ENCODE measurements at regions not wholly inside any gene's neighbourhood (a gene's known extent, or its start where the extent isn't known, plus 50 kb on each side); places are given as distances from the start of the nearest gene placed in this dataset.

DNA sequence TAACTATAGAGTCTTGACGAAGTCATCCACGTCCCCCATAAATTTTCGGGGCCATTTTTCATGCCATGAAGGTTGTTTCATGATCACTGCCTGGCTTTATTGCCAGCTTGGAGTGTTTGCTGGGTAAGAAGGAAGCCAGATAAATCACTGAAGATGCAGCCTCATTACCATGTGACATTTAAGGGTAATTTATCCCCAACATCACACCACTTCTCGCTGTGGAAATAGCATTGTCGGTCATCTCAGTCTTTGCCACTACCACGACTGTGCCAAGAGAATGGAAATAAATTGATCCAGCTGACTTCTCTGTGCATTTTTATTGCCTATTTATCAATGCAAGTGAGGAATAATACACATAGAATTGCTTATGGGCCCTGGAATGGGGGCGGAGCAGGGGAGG is 617.9 kb downstream of the AJAP1 start:
- H3K27ac Mint-ChIP-seq, result no peak overlapping the region
- no peak overlapping the region for H3K4me3 Mint-ChIP-seq
- peaks cover 2% of the 10 kb centered on the region; the same call in 1 of the 2 replicates for H3K27me3 Mint-ChIP-seq (ENCODE audit: insufficient read depth)
- no peaks in the 10 kb centered on the region for H3K4me1 Mint-ChIP-seq (ENCODE audit: low read depth)
- no peak for DNase-seq
- H3K9me3 Mint-ChIP-seq, result peaks cover 55% of the 10 kb centered on the region
- H3K36me3 Mint-ChIP-seq (ENCODE audit: low read depth), result 0 out of 2 replicates have a peak, but pooled peaks cover 5% of the 10 kb centered on the region
- no peak for TF ChIP-seq CTCF (IDR thresholded peaks at IDR 0.05)

DNA sequence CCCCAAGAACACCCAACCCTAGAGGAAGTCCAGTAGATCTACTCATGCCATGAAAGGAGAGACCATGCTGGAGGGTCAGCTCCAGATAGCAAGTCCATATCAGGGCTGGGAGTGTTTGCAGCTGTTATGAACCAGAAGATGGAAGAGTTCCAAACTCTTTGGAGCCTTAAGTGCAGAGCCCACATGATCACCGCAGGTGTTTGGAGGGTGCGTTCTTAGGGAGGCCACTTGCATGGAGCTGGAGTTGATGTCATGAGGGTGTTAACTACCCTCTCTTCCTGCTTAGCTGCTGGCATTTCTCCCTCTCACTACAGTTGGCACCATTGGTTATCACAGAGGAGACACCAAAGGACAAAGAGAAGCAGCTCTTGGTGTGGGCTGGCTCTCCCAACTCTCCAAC is 616.9 kb downstream of the AJAP1 start:
- DNase-seq, result no peak
- TF ChIP-seq CTCF (IDR thresholded peaks at IDR 0.05), result no peak
- H3K4me3 Mint-ChIP-seq, result no peak overlapping the region
- H3K36me3 Mint-ChIP-seq (ENCODE audit: low read depth), result 0 out of 2 replicates have a peak, but pooled peaks cover 5% of the 10 kb centered on the region
- H3K27me3 Mint-ChIP-seq (ENCODE audit: insufficient read depth), result peaks cover 2% of the 10 kb centered on the region; the same call in 1 of the 2 replicates
- no peak overlapping the region for H3K27ac Mint-ChIP-seq
- H3K4me1 Mint-ChIP-seq (ENCODE audit: low read depth), result no peaks in the 10 kb centered on the region
- H3K9me3 Mint-ChIP-seq, result peaks cover 57% of the 10 kb centered on the region

GRCh38 chr1:5269901-5270300 is 615.5 kb downstream of the AJAP1 start:
- Mint-ChIP-seq H3K27me3 (ENCODE audit: insufficient read depth) (0 out of 2 replicates have a peak, but pooled peaks cover 2% of the 10 kb centered on the region), H3K36me3 (ENCODE audit: low read depth) (0 out of 2 replicates have a peak, but pooled peaks cover 5% of the 10 kb centered on the region), H3K27ac (no peak overlapping the region), H3K4me3 (no peak overlapping the region), H3K4me1 (ENCODE audit: low read depth) (no peaks in the 10 kb centered on the region), H3K9me3 (peaks cover 58% of the 10 kb centered on the region)
- DNase-seq, result no peak
- no peak for TF ChIP-seq CTCF (IDR thresholded peaks at IDR 0.05)

GRCh38 chr1:5267603-5268235 is 613.3 kb downstream of the AJAP1 start:
- no peak for TF ChIP-seq CTCF (IDR thresholded peaks at IDR 0.05)
- H3K4me3 Mint-ChIP-seq, result no peak overlapping the region
- H3K4me1 Mint-ChIP-seq (ENCODE audit: low read depth), result no peaks in the 10 kb centered on the region
- H3K27ac Mint-ChIP-seq, result no peak overlapping the region
- peaks cover 68% of the 10 kb centered on the region for H3K9me3 Mint-ChIP-seq
- DNase-seq, result no peak
- 0 out of 2 replicates have a peak, but pooled peaks cover 2% of the 10 kb centered on the region for H3K27me3 Mint-ChIP-seq (ENCODE audit: insufficient read depth)
- H3K36me3 Mint-ChIP-seq (ENCODE audit: low read depth), result 0 out of 2 replicates have a peak, but pooled peaks cover 5% of the 10 kb centered on the region

DNA sequence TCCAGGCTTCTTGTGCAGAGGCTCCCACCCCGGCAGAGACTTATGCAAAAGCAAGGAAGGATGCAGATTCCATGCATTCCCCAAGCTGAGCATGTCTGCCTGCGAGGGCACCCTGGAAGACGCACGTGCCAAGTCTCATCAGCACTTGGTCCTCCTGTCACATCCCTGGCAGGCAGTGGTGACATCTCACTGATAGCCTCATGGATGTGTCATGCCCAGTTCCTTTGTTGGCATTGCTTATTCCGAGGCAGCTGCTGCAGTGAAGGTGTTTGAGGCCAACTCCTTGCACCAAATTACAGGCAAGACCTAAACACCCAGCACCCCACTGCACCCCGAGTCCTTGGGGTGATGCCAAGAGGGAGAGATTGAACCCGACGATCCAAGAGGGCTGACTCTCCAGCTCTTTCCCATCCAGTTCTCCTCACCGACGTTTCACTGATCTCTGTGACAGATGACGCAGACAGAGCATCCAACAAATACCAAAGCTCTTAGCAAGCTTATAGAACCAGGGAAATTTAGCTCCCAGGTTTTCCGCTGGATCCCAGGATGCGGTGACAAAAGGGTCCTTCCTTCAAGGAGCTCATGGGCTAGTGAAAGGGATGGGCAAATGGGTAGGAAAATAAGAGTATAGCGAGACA is 611.1 kb downstream of the AJAP1 start:
- H3K27ac Mint-ChIP-seq, result no peak overlapping the region
- 0 out of 2 replicates have a peak, but pooled peaks cover 5% of the 10 kb centered on the region for H3K36me3 Mint-ChIP-seq (ENCODE audit: low read depth)
- H3K9me3 Mint-ChIP-seq, result peaks cover 74% of the 10 kb centered on the region
- no peak for TF ChIP-seq CTCF (IDR thresholded peaks at IDR 0.05)
- H3K4me3 Mint-ChIP-seq, result no peak overlapping the region
- H3K4me1 Mint-ChIP-seq (ENCODE audit: low read depth), result no peaks in the 10 kb centered on the region
- H3K27me3 Mint-ChIP-seq (ENCODE audit: insufficient read depth), result peaks cover 2% of the 10 kb centered on the region; the same call in 1 of the 2 replicates
- no peak for DNase-seq
